Loucy (cell line): ENCODE measurements at regions not wholly inside any gene's neighbourhood (a gene's known extent, or its start where the extent isn't known, plus 50 kb on each side); places are given as distances from the start of the nearest gene placed in this dataset.

Source experiments
- CTCF ChIP-seq: fragments of 200-600 bp; sonication (generic); conservative IDR thresholded peaks from 2 replicates; pipeline ENCODE4 v1.5.1; 2014; ENCODE audit warnings: mild to moderate bottlenecking, antibody characterized with exemption, low read length
- EZH2phosphoT487 ChIP-seq: fragments of 200-600 bp; IDR thresholded peaks from 2 replicates; pipeline ENCODE4 v1.6.1; 2018; ENCODE audit warnings: antibody characterized with exemption, mild to moderate bottlenecking, moderate library complexity, borderline replicate concordance

GRCh38 chr4:62549601-62550000, 1349.5 kb downstream of the ADGRL3 start:
- TF ChIP-seq CTCF (no peak), EZH2phosphoT487 (no peak)
